SU-DHL-6 (cell line): ENCODE measurements at regions not wholly inside any gene's neighbourhood (a gene's known extent, or its start where the extent isn't known, plus 50 kb on each side); places are given as distances from the start of the nearest gene placed in this dataset.

Experiments used
- H2AFZ ChIP-seq: fragments of 200-600 bp; sonication (generic); 2 replicates; pipeline ENCODE4 v1.6.1; 2014; ENCODE audit warnings: low read depth, mild to moderate bottlenecking, moderate library complexity, mixed read lengths, antibody characterized with exemption, low read length; ENCODE audit not compliant: severe bottlenecking
- H3F3A ChIP-seq: fragments of 200-600 bp; shearing (Covaris generic); 2 replicates; pipeline ENCODE4 v1.6.0; 2016; ENCODE audit warnings: antibody characterized with exemption, mild to moderate bottlenecking; ENCODE audit not compliant: insufficient read depth
- H3K27ac ChIP-seq: fragments of 200-600 bp; sonication (generic); 2 replicates; pipeline ENCODE4 v1.5.1; 2016; ENCODE audit warnings: low read depth, mild to moderate bottlenecking, low read length, moderate library complexity, mixed read lengths
- H3K27me3 ChIP-seq: fragments of 200-600 bp; sonication (generic), shearing (Covaris generic); 2 replicates; pipeline ENCODE4 v1.6.0; 2014; ENCODE audit warnings: mild to moderate bottlenecking, low read length
- H3K36me3 ChIP-seq: fragments of 200-600 bp; sonication (generic); 2 replicates; pipeline ENCODE4 v1.6.1; 2014; ENCODE audit warnings: mild to moderate bottlenecking, low read length, mixed read lengths
- H3K4me2 ChIP-seq: fragments of 300-600, 200-600 bp; shearing (Covaris generic), sonication (generic); 2 replicates; pipeline ENCODE4 v1.6.0; 2014; ENCODE audit warnings: low read length, low read depth, mild to moderate bottlenecking; ENCODE audit not compliant: poor library complexity, severe bottlenecking
- H3K4me3 ChIP-seq: fragments of 200-600 bp; sonication (generic); 2 replicates; pipeline ENCODE4 v1.5.1; 2014; ENCODE audit warnings: antibody characterized with exemption, low read length, mild to moderate bottlenecking, mixed read lengths; ENCODE audit not compliant: insufficient read depth, poor library complexity, severe bottlenecking
- H3K79me2 ChIP-seq: fragments of 200-600 bp; sonication (generic); 2 replicates; pipeline ENCODE4 v1.6.1; 2014; ENCODE audit warnings: mild to moderate bottlenecking, low read length, moderate library complexity; ENCODE audit not compliant: insufficient read depth
- H3K9ac ChIP-seq: fragments of 200-600 bp; sonication (generic); 2 replicates; pipeline ENCODE4 v1.7.0; 2014; ENCODE audit warnings: mild to moderate bottlenecking, low read length
- H3K9me2 ChIP-seq: fragments of 200-600 bp; sonication (generic); replicated peaks from 2 replicates; pipeline ENCODE4 v1.6.1; 2014; ENCODE audit warnings: low read length; ENCODE audit not compliant: insufficient read depth
- H3K9me3 ChIP-seq: fragments of 200-600 bp; sonication (generic); 2 replicates; pipeline ENCODE4 v1.6.1; 2014; ENCODE audit warnings: low read length, mixed read lengths; ENCODE audit not compliant: insufficient read depth
- H4K20me1 ChIP-seq: fragments of 200-600 bp; sonication (generic); 2 replicates; pipeline ENCODE4 v1.6.1; 2014; ENCODE audit warnings: low read depth, mild to moderate bottlenecking, antibody characterized with exemption, low read length, moderate library complexity, mixed read lengths
- EZH2phosphoT487 ChIP-seq: fragments of 200-600 bp; sonication (generic), shearing (Covaris generic); conservative IDR thresholded peaks from 2 replicates; pipeline ENCODE4 v1.6.1; 2018; ENCODE audit warnings: mild to moderate bottlenecking, antibody characterized with exemption, low read length, moderate library complexity, mixed read lengths
- TF ChIP-seq, protein P1 (sequence below): fragments of 200-600 bp; sonication (generic); IDR thresholded peaks from one replicate; pipeline ENCODE4 v1.5.1; 2017; ENCODE audit warnings: antibody characterized with exemption, mild to moderate bottlenecking, low read length, moderate library complexity; ENCODE audit not compliant: insufficient read depth, poor library complexity, severe bottlenecking

DNA sequence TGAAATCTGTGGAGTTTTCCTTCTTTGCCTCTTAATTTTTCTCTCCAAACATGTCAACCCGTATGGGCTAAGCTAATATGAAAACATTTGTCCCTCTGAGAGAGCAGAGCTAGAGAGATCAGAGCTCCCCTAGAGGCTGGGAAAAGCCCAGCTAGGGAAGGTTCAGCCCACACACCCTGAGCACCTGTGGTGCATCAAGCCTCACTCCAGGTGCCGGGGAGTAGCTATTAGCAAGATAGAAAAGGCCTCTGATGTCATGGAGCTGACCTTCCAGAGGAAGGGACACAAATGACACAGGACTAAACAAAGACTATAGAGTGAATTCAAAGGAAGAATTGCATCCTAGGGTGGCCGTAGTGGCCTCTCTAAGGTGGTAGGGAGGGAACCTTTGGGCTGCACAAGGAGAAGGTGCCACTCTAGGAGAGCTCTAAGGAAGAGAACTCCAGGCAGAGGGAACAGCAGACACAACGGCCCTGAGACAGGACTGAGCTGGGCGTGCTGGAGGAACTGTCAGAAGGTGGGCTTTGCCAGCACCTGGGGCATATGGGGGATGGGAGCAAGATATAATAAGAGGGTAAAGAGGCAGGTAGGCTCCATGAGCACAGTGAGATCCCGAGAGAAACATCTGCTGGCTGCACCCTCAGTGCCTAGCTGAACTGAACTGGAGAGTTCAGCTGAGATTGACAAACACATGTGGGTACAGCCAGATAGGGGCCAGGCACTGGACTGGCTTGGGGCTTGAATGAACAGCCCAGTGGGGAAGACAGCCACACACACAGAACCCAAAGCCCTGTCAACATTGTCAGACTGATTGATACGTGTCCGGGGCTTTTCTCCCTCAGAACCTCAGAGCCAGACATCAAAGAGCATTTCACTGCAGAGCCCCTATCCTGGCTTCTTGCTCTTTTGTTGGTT is 65.5 kb upstream of the DRD2 start:
- TF ChIP-seq, protein P1, sequence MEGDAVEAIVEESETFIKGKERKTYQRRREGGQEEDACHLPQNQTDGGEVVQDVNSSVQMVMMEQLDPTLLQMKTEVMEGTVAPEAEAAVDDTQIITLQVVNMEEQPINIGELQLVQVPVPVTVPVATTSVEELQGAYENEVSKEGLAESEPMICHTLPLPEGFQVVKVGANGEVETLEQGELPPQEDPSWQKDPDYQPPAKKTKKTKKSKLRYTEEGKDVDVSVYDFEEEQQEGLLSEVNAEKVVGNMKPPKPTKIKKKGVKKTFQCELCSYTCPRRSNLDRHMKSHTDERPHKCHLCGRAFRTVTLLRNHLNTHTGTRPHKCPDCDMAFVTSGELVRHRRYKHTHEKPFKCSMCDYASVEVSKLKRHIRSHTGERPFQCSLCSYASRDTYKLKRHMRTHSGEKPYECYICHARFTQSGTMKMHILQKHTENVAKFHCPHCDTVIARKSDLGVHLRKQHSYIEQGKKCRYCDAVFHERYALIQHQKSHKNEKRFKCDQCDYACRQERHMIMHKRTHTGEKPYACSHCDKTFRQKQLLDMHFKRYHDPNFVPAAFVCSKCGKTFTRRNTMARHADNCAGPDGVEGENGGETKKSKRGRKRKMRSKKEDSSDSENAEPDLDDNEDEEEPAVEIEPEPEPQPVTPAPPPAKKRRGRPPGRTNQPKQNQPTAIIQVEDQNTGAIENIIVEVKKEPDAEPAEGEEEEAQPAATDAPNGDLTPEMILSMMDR, result no peak
- TF ChIP-seq EZH2phosphoT487, result no peak

DNA sequence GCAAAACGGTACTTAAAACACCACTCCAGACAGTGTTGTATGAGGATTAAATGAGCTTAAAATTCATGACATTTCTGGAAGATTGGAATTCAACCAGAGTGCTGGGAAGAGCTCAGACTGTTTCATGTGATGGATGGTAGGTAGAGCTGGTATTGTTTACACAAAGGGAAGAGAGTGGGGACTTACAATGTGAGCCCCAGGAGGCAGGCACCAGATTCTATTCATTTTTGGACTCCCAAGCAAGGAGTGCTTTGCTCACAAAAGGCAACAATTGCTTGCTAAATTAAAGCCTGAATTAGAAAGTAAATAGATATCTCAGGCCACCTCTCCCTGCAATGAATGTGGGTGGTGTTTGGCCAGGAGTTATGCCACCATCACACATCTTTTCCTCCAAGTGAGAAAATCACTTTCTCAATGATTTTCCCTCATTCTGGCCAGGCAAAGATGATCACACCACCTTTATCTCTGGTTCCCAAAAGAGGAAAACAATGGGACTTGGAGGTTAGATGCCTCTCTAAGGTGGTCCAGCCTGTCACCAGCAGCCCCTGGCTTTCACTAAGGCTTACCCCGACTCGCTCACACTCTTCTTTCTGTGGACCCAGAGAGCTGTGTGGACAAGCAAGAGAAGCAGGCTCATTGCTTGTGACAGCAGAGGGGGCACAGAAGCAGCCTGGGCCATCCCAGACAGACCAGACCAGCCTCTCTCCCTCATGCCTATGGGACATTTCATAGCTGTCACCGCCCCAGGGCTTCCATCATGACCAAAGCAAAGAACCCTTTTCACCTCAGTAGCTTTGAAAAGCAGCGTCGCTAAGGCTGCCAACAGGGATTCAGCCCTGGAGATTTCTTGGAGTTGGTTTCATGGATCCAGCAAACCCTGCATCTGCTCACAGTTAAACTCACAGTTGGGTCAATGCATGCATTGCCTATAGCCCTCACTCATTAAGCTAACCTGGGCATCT is 63.5 kb upstream of the DRD2 start:
- Histone ChIP-seq H2AFZ (no peak overlapping the region), H3F3A (no peaks in the 10 kb centered on the region)

More for the DNA sequence above, 65.5 kb upstream of the DRD2 start:
- Histone ChIP-seq H4K20me1 (no peaks in the 10 kb centered on the region), H3K4me3 (no peak overlapping the region), H3K9me2 (no peaks in the 10 kb centered on the region), H3K79me2 (no peaks in the 10 kb centered on the region), H2AFZ (no peak overlapping the region), H3K4me2 (no peak overlapping the region), H3K27me3 (no peaks in the 10 kb centered on the region), H3K9ac (no peak overlapping the region), H3K36me3 (no peaks in the 10 kb centered on the region), H3K27ac (no peak overlapping the region), H3K9me3 (no peaks in the 10 kb centered on the region), H3F3A (no peaks in the 10 kb centered on the region)

DNA sequence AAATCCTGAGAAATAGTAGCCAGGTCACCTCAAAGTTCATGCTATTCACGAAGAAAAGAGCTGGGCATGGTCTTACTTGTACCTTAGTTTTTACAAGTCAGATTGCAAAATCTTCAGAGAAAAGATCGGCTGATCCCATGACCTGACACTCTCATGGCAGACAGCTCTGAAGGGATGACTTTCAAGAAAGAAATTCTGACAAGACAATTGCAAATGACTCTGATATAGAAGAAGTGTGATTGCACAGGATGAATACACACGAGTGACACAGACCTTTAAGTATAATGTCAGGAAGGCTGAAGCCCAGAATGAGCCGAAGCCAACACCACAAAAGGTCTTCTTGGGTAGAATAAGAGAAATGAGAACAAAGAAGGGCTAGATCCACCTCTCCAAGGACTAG is 59.4 kb upstream of the DRD2 start:
- Histone ChIP-seq H4K20me1 (no peaks in the 10 kb centered on the region), H3K9me3 (no peaks in the 10 kb centered on the region), H3K4me3 (no peak overlapping the region), H3K27ac (no peak overlapping the region), H3F3A (no peaks in the 10 kb centered on the region), H3K4me2 (no peak overlapping the region), H3K9me2 (no peaks in the 10 kb centered on the region), H3K27me3 (no peaks in the 10 kb centered on the region; the same call in 1 of the 2 replicates), H3K9ac (no peak overlapping the region), H3K79me2 (no peaks in the 10 kb centered on the region), H2AFZ (no peak overlapping the region), H3K36me3 (no peaks in the 10 kb centered on the region)
- no peak for TF ChIP-seq EZH2phosphoT487
- TF ChIP-seq, protein P1, result no peak

More for the DNA sequence above, 63.5 kb upstream of the DRD2 start:
- Histone ChIP-seq H3K36me3 (no peaks in the 10 kb centered on the region), H3K27me3 (no peaks in the 10 kb centered on the region), H3K27ac (no peak overlapping the region), H3K4me2 (no peak overlapping the region), H3K4me3 (no peak overlapping the region), H3K79me2 (no peaks in the 10 kb centered on the region), H3K9me3 (no peaks in the 10 kb centered on the region), H3K9me2 (no peaks in the 10 kb centered on the region), H4K20me1 (no peaks in the 10 kb centered on the region), H3K9ac (no peak overlapping the region)
- TF ChIP-seq, protein P1, result no peak
- TF ChIP-seq EZH2phosphoT487, result no peak
